OCI-LY7 (cell line): ENCODE measurements at regions not wholly inside any gene's neighbourhood (a gene's known extent, or its start where the extent isn't known, plus 50 kb on each side); places are given as distances from the start of the nearest gene placed in this dataset.

Experiments used
- EZH2phosphoT487 ChIP-seq: fragments of 200-600 bp; sonication (generic); IDR thresholded peaks from 2 replicates; pipeline ENCODE4 v1.6.1; 2018; ENCODE audit warnings: low read depth, borderline replicate concordance, mild to moderate bottlenecking, mixed run types, antibody characterized with exemption, low read length, moderate library complexity, mixed read lengths
- TF ChIP-seq, protein P1 (sequence below): fragments of 200-600 bp; sonication (generic); conservative IDR thresholded peaks from 2 replicates; pipeline ENCODE4 v1.5.1; 2014; ENCODE audit warnings: mild to moderate bottlenecking, antibody characterized with exemption, low read length, moderate library complexity, mixed read lengths

DNA sequence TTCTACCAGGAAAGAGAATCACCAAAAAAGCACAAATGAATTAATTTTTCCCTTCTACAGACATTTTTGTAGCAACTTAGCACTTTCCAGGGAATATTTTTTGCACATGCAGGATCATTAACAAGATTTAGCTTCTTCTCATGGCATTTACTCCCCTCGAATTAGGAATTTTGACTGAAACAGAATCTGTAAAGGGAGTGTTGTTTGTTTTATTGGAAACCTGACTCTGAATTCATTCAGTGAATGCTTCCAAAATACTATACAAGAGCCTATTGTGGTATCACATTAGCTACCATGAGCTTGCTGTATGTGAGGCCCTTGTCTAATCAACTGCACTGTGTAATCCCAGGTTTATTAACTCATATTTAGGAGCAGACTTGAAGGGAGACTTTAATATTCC lies 130.4 kb upstream of the ATP10A start:
- TF ChIP-seq, protein P1, sequence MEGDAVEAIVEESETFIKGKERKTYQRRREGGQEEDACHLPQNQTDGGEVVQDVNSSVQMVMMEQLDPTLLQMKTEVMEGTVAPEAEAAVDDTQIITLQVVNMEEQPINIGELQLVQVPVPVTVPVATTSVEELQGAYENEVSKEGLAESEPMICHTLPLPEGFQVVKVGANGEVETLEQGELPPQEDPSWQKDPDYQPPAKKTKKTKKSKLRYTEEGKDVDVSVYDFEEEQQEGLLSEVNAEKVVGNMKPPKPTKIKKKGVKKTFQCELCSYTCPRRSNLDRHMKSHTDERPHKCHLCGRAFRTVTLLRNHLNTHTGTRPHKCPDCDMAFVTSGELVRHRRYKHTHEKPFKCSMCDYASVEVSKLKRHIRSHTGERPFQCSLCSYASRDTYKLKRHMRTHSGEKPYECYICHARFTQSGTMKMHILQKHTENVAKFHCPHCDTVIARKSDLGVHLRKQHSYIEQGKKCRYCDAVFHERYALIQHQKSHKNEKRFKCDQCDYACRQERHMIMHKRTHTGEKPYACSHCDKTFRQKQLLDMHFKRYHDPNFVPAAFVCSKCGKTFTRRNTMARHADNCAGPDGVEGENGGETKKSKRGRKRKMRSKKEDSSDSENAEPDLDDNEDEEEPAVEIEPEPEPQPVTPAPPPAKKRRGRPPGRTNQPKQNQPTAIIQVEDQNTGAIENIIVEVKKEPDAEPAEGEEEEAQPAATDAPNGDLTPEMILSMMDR, result no peak
- TF ChIP-seq EZH2phosphoT487, result no peak
